ENCODE measurements at regions not wholly inside any gene's neighbourhood (a gene's known extent, or its start where the extent isn't known, plus 50 kb on each side); places are given as distances from the start of the nearest gene placed in this dataset.

GRCh38 chr6:40028449-40028848 is 94.2 kb upstream of the MOCS1 start:
- Histone ChIP-seq H3K36me3 (ENCODE audit: insufficient read depth, low read length) (no peaks in the 10 kb centered on the region), H2AFZ (ENCODE audit: low read length) (no peak overlapping the region), H3K4me3 (ENCODE audit: low read depth, low read length, poor library complexity, severe bottlenecking) (no peak overlapping the region), H4K20me1 (ENCODE audit: insufficient read depth, low read length) (no peaks in the 10 kb centered on the region), H3K9me2 (ENCODE audit: low read depth, low read length) (no peaks in the 10 kb centered on the region), H3K4me2 (ENCODE audit: low read length) (no peak overlapping the region), H3K9ac (ENCODE audit: low read length) (no peak overlapping the region), H3K9me3 (ENCODE audit: low read length) (no peaks in the 10 kb centered on the region), H3K27ac (ENCODE audit: low read depth, low read length, poor library complexity, severe bottlenecking) (no peak overlapping the region), H3K79me2 (ENCODE audit: insufficient read depth, low read length) (no peaks in the 10 kb centered on the region), H3K27me3 (ENCODE audit: insufficient read depth, low read length) (no peaks in the 10 kb centered on the region), H3F3A (ENCODE audit: insufficient read depth, low read length) (no peaks in the 10 kb centered on the region), H3K4me1 (ENCODE audit: insufficient read depth, low read length, severe bottlenecking) (no peaks in the 10 kb centered on the region)
- TF ChIP-seq EZH2 (IDR thresholded peaks at IDR 0.05; ENCODE audit: borderline replicate concordance, low read length) (no peak), CTCF (IDR thresholded peaks at IDR 0.05; ENCODE audit: low read length) (no peak)

- Histone ChIP-seq H3K4me2 (ENCODE audit: low read length) (no peak overlapping the region), H3K4me3 (ENCODE audit: low read depth, low read length, poor library complexity, severe bottlenecking) (no peak overlapping the region), H3K9ac (ENCODE audit: low read length) (no peak overlapping the region), H4K20me1 (ENCODE audit: insufficient read depth, low read length) (no peaks in the 10 kb centered on the region), H2AFZ (ENCODE audit: low read length) (no peak overlapping the region), H3K4me1 (ENCODE audit: insufficient read depth, low read length, severe bottlenecking) (no peaks in the 10 kb centered on the region), H3K9me3 (ENCODE audit: low read length) (no peaks in the 10 kb centered on the region), H3K9me2 (ENCODE audit: low read depth, low read length) (no peaks in the 10 kb centered on the region), H3K27ac (ENCODE audit: low read depth, low read length, poor library complexity, severe bottlenecking) (no peak overlapping the region), H3K36me3 (ENCODE audit: insufficient read depth, low read length) (no peaks in the 10 kb centered on the region), H3K79me2 (ENCODE audit: insufficient read depth, low read length) (no peaks in the 10 kb centered on the region), H3F3A (ENCODE audit: insufficient read depth, low read length) (no peaks in the 10 kb centered on the region), H3K27me3 (ENCODE audit: insufficient read depth, low read length) (no peaks in the 10 kb centered on the region)
- TF ChIP-seq CTCF (IDR thresholded peaks at IDR 0.05; ENCODE audit: low read length) (no peak), EZH2 (IDR thresholded peaks at IDR 0.05; ENCODE audit: borderline replicate concordance, low read length) (no peak)
These were observed 88.6 kb upstream of the MOCS1 start for GRCh38 chr6:40022867-40023266.

GRCh38 chr6:40020166-40020565 is 85.9 kb upstream of the MOCS1 start:
- Histone ChIP-seq H4K20me1 (ENCODE audit: insufficient read depth, low read length) (no peaks in the 10 kb centered on the region), H3K79me2 (ENCODE audit: insufficient read depth, low read length) (no peaks in the 10 kb centered on the region), H3K36me3 (ENCODE audit: insufficient read depth, low read length) (no peaks in the 10 kb centered on the region), H3K4me1 (ENCODE audit: insufficient read depth, low read length, severe bottlenecking) (no peaks in the 10 kb centered on the region), H3K9me2 (ENCODE audit: low read depth, low read length) (no peaks in the 10 kb centered on the region), H3K27me3 (ENCODE audit: insufficient read depth, low read length) (no peaks in the 10 kb centered on the region), H3F3A (ENCODE audit: insufficient read depth, low read length) (no peaks in the 10 kb centered on the region), H3K27ac (ENCODE audit: low read depth, low read length, poor library complexity, severe bottlenecking) (no peak overlapping the region), H3K4me2 (ENCODE audit: low read length) (no peak overlapping the region), H3K4me3 (ENCODE audit: low read depth, low read length, poor library complexity, severe bottlenecking) (no peak overlapping the region), H2AFZ (ENCODE audit: low read length) (no peak overlapping the region), H3K9ac (ENCODE audit: low read length) (no peak overlapping the region), H3K9me3 (ENCODE audit: low read length) (no peaks in the 10 kb centered on the region)
- TF ChIP-seq EZH2 (IDR thresholded peaks at IDR 0.05; ENCODE audit: borderline replicate concordance, low read length), result no peak
- no peak for TF ChIP-seq CTCF (IDR thresholded peaks at IDR 0.05; ENCODE audit: low read length)

All from OCI-LY1 (cell line).